ENCODE measurements at regions not wholly inside any gene's neighbourhood (a gene's known extent, or its start where the extent isn't known, plus 50 kb on each side); places are given as distances from the start of the nearest gene placed in this dataset.
"Not testable (repeated sequence)": the region's sequence is repeated elsewhere in the genome, so short reads cannot be mapped to it uniquely, and the experiment has no call there.

DNA sequence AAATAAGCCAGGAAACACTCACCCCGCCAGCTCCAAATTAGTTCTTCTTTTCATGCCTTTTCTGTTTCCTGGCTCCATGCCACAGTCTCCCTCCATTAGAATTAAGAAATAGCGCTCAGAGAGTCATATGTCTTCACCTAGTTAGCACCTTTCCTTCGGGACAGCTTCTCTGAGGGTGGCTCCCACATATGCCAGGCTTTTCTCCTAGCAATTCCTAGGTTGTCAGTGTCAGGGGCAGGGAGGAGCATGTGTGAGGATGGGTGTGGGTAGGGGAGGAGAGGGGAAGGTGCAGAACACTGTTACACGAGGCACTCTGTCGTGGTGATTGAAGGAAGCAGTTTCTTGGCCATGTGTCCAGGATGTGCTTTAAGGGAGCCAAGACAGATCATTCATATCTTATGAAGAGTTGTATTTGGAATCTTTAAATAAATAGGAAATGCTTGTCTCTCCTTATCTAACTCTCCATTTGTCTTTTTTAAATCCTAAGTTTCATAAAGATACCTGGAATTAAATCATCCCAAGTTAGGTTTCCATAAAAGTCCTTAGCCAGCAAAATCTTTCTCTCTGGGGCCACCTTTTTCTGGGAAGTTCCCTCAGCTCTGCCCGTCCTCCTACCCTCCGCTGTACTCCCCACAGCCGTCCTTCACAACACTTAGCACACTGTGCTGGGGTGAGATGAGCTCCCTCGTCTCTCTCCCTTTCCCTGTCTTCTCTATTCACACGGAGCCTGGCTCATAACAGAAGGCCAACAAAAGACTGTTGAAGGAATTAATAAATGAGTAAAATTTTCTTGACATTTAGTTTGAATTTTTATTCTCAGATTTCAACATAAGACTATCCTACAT, 361.0 kb downstream of the CD83 start:
- DNase-seq (ENCODE audit: low spot score) = no peak

DNA sequence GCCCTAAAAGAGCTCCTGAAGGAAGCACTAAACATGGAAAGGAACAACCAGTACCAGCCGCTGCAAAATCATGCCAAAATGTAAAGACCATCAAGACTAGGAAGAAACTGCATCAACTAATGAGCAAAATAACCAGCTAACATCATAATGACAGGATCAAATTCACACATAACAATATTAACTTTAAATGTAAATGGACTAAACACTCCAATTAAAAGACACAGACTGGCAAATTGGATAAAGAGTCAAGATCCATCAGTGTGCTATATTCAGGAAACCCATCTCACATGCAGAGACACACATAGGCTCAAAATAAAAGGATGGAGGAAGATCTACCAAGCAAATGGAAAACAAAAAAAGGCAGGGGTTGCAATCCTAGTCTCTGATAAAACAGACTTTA, 364.4 kb downstream of the CD83 start:
- DNase-seq (ENCODE audit: low spot score) = not testable (repeated sequence)

DNA sequence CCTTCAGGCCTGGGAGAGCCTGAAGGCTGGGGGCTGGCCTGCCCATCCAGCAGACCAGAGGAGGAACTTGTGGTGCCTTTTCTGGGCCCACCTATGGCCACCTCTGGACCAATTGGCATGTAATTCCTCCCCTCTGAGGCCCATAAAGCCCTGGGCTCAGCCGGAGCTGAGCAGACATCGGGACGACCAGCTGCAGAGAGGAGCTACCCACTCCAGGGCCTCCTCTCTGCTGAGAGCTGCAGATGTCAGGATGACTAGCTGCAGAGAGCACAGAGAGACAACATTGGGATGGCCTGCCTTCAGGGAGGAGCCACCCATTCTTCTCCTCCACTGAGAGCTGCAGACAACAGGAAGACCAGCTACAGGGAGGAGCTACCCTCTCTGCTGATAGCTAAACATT, 370.1 kb downstream of the CD83 start:
- DNase-seq (ENCODE audit: low spot score) = no peak

DNA sequence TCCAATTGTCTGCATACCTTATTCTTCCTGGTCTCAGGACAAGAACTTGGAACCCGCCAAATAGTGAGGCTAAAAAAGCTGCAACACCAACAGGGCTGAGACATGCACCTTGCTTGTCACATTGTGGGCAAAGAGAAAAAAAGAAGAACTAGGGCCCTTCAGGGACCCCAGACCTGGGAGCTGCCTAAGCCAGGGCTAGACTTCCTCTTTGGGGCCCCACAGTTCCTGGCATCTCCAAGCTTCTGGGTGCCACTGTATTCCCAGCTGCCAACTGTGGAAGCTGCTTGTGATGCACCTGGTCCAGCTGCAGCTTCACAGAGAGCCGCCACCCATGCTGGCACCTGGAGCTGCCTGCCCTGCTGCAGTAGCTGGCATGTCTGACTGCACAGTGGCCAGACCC, 370.6 kb downstream of the CD83 start:
- DNase-seq (ENCODE audit: low spot score) = no peak

DNA sequence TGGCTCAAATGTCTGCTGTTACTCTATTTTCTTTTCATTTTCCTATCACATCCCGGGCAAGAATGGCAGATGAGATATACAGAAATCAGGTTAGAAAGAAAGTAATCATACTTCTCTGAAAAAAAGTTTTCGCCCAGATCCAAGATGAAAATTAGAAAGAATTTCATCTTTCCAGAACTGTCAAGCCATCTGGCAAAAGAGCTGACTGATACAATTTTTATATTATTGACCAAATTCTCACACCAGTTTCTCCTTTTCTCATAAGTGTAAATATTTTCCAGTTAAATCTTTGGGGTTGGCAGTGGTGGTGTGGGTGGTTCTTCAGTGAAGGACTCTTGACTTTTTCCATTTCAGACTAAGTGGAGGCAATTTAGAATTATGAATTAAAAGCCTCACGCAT, 371.9 kb downstream of the CD83 start:
- no peak for DNase-seq (ENCODE audit: low spot score)

DNA sequence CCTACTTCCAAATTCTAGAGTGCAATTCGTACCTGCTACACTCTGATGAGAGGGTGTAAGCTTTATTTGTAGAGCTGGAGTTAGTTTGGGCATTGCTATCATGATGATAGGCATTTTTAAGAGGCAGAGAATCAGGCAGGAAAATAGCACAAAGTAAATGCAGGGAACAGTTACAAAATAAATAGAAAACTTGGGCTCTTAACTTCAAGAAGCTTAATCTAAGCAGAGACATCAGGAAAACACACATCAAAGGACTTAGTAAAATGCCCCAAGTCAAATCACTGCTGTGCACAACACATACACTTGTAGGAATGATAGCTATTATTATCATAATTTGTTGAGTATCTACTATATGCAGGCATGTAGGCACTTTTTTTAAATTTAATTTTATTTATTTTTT, 381.2 kb downstream of the CD83 start:
- no peak for DNase-seq (ENCODE audit: low spot score)

DNA sequence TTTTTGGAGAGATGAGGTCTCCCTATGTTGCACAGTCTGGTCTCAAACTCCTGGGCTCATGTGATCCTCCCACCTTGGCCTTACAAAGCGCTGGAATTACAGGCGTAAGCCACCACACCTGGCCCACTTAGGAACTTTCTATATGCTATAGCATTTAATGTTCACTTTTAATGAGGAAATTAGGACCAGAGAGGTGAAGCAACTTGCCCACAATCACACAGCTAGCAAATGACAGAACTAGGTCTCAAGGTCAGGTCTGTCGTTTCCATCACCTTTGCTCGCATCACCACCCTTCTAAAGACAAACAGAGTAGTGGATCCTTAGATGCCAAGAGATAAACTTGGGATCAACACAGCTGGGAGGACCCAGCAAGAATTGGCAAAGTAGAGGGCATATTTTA, 381.7 kb downstream of the CD83 start:
- DNase-seq (ENCODE audit: low spot score) = no peak

GRCh38 chr6:14499841-14500240, 382.3 kb downstream of the CD83 start:
- peak; percentile 80 for DNase-seq (ENCODE audit: low spot score)

GRCh38 chr6:14500809-14501208, 383.2 kb downstream of the CD83 start:
- DNase-seq (ENCODE audit: low spot score) = no peak

GRCh38 chr6:14501240-14501639, 383.7 kb downstream of the CD83 start:
- no peak for DNase-seq (ENCODE audit: low spot score)

- no peak for DNase-seq (ENCODE audit: low spot score)
These were observed 384.3 kb downstream of the CD83 start for GRCh38 chr6:14501914-14502313.

- no peak for DNase-seq (ENCODE audit: low spot score)
These were observed 385.0 kb downstream of the CD83 start for GRCh38 chr6:14502551-14502950.

DNA sequence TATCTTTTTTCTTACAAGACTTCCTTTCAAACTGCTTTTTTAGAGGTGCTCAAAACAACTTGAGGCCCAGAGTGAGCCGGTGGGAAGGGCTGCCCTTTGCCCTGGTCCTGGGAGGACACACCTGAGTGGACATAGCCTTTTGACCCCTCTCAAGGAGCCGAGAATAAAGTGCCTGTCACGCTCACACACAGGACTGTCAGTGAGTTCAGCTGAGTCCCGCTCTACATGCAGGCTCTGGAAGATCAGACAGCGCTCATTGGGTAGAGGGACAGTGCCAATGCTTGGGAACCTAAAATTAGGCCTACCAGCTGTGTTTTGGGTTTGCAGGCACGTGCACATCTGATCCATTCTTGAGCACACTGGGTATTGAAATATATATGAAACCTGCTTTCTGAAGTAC, 387.8 kb downstream of the CD83 start:
- no peak for DNase-seq (ENCODE audit: low spot score)

DNA sequence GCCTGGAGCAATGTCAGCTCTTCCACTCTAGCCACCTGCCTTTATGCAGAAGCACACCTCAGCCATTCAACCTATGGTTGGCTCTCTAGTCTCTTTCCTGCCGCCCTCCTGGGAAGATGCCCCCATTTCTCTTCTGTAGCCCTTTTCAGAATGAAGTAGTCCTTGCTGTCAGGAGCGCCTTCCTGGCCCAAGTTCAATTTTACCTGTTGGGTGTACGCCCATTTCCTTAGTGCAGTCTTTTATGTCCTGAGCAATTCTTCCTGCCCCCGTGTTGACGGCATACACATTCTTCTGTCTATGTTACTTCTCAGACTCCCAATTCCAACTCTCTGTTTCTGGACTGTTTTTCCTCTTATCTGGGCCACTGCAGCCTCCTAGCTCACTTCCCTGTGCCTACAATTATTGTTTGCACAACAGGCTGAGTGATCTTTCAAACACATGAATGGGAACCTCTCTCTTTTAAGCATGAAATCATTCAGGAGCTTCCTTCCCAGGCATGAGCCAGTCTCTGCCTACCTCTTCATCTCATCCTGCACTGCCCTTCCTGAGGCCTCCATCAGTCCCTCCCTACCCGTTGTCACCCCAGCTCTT, 389.2 kb downstream of the CD83 start:
- DNase-seq (ENCODE audit: low spot score) = no peak

DNA sequence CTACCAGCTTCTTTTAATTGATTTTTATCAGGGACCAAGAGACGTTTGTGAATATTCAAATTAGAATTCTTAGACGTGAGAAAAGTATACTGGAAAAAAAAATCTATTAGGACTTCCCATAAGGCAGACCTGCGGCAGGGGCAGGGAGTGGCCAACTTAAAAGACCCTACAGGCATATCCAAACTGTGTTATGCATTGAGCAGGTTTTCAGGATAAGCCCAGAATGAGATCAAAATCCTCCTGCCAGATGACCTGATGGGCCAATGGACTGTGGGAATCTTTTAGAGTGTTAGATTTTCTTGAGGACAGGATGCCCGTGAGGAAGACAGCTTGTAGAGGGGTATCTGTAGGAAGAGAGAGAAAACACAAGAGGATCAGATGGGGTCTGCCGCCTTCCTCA, 391.5 kb downstream of the CD83 start:
- DNase-seq (ENCODE audit: low spot score) = no peak

DNA sequence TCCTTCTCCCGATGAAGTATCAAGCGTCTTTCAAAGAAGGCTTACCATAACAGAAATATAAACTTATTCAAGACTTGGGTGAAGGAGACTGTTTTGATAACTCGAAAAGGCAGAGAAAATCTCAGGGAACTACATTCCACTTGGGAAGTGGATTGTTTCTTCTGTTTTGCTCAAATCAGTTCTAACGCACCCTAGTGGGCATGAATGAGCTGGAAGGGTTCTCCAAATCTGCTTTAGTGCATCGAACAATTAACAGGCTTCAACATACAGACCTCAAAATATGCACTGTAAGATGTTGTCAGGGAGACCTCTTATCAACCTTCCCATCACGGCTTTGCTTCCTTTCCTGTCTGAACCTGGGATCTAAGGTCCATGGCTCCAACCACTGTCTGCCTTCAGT, 392.5 kb downstream of the CD83 start:
- no peak for DNase-seq (ENCODE audit: low spot score)

DNA sequence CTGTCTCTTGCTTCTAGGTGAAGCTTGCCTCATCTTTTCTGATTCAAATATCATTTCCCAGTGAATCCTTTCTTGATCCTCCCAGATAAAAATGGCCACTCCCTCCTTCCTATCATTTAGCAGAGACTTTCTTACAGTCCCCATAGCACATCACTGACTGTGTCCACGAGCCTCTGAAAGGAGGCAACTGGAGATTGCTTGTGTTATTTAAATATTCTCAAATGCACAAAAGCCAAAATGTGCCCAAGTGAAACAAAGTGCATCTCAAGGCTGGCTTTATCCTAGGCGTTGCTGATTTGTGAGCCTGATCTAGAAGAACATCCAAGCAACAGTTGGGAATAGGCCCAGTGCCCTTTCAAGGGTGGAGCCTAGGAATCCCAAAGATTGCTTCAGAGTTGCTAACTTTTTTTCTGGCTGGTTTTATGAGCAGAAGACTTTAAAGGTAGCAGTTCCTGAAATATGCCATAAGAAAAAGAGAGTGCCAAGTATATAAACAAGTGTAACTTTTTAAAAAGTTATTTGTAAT, 393.6 kb downstream of the CD83 start:
- DNase-seq (ENCODE audit: low spot score) = no peak

GRCh38 chr6:14512246-14512645, 394.7 kb downstream of the CD83 start:
- DNase-seq (ENCODE audit: low spot score) = no peak

- DNase-seq (ENCODE audit: low spot score) = no peak
These were observed 396.2 kb downstream of the CD83 start for GRCh38 chr6:14513496-14514393.

DNA sequence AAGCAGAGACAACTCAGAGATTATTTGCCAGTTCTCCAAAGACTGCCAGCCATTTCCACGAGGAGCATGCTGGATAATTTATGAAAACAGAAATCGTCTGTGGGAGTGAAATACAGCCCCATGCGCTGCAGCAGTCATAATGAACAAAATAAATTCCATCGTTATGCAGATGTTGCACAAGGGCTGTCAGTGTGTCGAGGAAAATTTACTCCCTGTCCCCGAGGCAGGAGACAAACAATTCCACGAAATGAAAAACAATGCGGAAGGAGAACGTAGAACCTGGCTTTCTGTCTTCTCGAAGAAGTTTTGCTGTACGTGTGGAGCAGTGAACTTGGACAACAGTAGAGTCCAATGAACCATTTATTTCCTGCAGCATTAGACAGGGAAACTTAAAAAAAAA, 399.4 kb downstream of the CD83 start:
- DNase-seq (ENCODE audit: low spot score) = no peak

- no peak for DNase-seq (ENCODE audit: low spot score)
These were observed 400.0 kb downstream of the CD83 start for GRCh38 chr6:14517516-14518105.

GRCh38 chr6:14518515-14519217, 401.1 kb downstream of the CD83 start:
- DNase-seq (ENCODE audit: low spot score) = no peak

All from AG08396 (cell line).